ENCODE measurements at regions not wholly inside any gene's neighbourhood (a gene's known extent, or its start where the extent isn't known, plus 50 kb on each side); places are given as distances from the start of the nearest gene placed in this dataset.

DNA sequence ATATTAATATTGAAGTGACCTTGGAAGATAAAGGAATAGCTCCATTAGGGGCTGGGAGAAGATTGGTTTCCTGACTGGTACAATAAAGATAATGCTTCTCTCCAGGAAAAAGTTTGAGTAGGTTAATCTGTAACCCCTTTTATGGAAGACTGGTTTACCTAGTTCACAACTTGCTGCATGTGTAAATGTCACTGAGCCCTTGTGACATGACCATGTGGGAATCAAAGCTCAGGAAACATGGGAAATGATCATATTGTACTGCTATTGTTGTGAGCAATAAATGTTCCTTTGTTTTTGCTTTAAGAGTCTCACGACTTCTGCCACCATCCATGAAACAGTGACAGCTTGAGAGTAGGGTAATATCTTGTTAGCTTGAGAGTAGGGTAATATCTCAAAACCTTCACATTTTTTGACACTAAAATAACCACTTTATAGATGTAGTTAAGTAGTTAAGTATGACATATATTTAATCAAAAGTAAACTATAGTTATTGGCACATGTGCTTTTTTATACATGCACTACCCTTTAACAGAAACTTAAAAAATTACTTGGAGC, 1338.6 kb downstream of the FSCB start:
- Histone ChIP-seq H3K27ac (replicated peaks in 1 of 4) (no peak overlapping the region), H3K9me3 (no peaks in the 10 kb centered on the region), H3K4me3 (no peak overlapping the region), H3K36me3 (no peaks in the 10 kb centered on the region), H3K4me1 (no peaks in the 10 kb centered on the region), H3K27me3 (no peaks in the 10 kb centered on the region)
- TF ChIP-seq EP300 (IDR thresholded peaks at IDR 0.05) (no peak), POLR2A (IDR thresholded peaks at IDR 0.05; ENCODE audit: low read depth) (no peak), POLR2AphosphoS5 (IDR thresholded peaks at IDR 0.05) (no peak)
- TF ChIP-seq, protein P1, sequence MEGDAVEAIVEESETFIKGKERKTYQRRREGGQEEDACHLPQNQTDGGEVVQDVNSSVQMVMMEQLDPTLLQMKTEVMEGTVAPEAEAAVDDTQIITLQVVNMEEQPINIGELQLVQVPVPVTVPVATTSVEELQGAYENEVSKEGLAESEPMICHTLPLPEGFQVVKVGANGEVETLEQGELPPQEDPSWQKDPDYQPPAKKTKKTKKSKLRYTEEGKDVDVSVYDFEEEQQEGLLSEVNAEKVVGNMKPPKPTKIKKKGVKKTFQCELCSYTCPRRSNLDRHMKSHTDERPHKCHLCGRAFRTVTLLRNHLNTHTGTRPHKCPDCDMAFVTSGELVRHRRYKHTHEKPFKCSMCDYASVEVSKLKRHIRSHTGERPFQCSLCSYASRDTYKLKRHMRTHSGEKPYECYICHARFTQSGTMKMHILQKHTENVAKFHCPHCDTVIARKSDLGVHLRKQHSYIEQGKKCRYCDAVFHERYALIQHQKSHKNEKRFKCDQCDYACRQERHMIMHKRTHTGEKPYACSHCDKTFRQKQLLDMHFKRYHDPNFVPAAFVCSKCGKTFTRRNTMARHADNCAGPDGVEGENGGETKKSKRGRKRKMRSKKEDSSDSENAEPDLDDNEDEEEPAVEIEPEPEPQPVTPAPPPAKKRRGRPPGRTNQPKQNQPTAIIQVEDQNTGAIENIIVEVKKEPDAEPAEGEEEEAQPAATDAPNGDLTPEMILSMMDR (IDR thresholded peaks at IDR 0.05) = no peak
- intact Hi-C loops (cut with DNase I) = no loop called here
- no peak for DNase-seq (ENCODE audit: extremely low spot score)
- WGBS = 52% methylated on average over 1 of the region's 1 CpG

DNA sequence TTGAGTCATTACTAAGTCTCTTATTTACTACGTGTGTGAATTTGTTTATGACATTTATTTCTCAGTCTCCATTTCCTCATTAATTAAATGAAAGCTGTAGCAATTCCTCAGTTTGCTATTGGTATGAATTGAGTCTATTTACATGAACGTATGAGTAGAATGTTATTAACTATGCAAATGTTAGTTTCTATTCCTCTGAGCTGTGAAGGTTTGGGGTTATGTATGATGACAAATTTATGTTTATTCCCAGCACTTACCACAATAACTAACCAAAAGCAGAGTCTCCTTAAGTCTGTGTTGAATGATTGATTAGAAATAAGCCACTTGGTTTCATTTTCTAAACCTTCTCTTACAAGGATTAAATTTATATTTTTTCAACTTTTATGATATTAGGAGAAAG, 1340.9 kb downstream of the FSCB start:
- no peaks in the 10 kb centered on the region for H3K9me3 ChIP-seq
- WGBS = 83% methylated on average over 2 of the region's 2 CpGs

DNA sequence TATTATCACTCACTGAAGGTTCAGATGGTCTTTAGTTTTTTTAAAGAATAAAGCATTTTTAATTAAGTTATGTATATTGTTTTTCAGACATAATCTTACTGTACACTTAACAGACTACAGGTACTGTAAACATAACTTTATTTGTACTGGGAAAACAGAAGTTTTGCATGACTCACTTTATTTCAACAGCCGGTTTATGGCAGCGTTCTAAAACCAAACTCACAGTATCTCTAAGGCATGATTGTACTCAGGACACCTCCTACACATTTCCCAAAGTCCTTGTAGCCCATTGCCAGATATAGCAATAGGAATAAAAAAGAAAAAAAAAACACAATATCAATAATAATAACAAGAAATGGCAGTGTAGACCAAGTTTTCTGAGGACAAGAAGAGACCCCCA, 1341.4 kb downstream of the FSCB start:
- Histone ChIP-seq H3K9me3 (no peaks in the 10 kb centered on the region), H3K27ac (replicated peaks in 1 of 4) (no peak overlapping the region), H3K4me1 (no peaks in the 10 kb centered on the region), H3K27me3 (no peaks in the 10 kb centered on the region), H3K36me3 (no peaks in the 10 kb centered on the region), H3K4me3 (no peak overlapping the region)
- intact Hi-C loops (cut with DNase I) = no loop called here
- 89% methylated on average over 2 of the region's 2 CpGs for WGBS
- TF ChIP-seq POLR2AphosphoS5 (IDR thresholded peaks at IDR 0.05) (no peak), EP300 (IDR thresholded peaks at IDR 0.05) (no peak), POLR2A (IDR thresholded peaks at IDR 0.05; ENCODE audit: low read depth) (no peak)
- TF ChIP-seq, protein P1 (IDR thresholded peaks at IDR 0.05) = no peak
- no peak for DNase-seq (ENCODE audit: extremely low spot score)

More for the DNA sequence above, 1340.9 kb downstream of the FSCB start:
- TF ChIP-seq POLR2AphosphoS5 (IDR thresholded peaks at IDR 0.05) (no peak), POLR2A (IDR thresholded peaks at IDR 0.05; ENCODE audit: low read depth) (no peak), EP300 (IDR thresholded peaks at IDR 0.05) (no peak)
- TF ChIP-seq, protein P1 (IDR thresholded peaks at IDR 0.05) = no peak
- no peaks in the 10 kb centered on the region for H3K4me1 ChIP-seq
- no peak for DNase-seq (ENCODE audit: extremely low spot score)
- H3K27me3 ChIP-seq = no peaks in the 10 kb centered on the region
- no peak overlapping the region for H3K27ac ChIP-seq (replicated peaks in 1 of 4)
- no peaks in the 10 kb centered on the region for H3K36me3 ChIP-seq
- no peak overlapping the region for H3K4me3 ChIP-seq
- intact Hi-C loops (cut with DNase I) = no loop called here

DNA sequence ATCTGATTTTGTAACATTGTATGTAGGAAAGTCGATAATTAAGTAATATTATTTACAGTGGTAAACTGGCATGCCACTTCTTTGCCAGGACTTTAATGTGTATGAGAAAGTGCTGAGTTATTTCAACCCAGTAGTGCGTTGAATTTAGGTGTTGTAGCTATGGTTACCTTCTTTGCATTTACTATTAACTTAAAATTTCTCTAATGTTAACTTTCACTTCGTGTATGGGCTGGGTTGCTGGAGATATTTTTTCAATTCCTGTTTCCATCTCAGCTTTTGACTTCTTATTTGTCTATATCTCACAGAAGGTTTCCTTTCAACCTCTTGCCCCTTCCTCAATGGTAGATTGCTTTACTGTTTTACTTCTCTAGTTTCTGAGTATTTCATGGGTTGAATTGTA, 1345.6 kb downstream of the FSCB start:
- TF ChIP-seq POLR2AphosphoS5 (IDR thresholded peaks at IDR 0.05) = no peak
- TF ChIP-seq, protein P1 (IDR thresholded peaks at IDR 0.05) = no peak
- TF ChIP-seq POLR2A (IDR thresholded peaks at IDR 0.05; ENCODE audit: low read depth) = no peak
- TF ChIP-seq EP300 (IDR thresholded peaks at IDR 0.05) = no peak
- Histone ChIP-seq H3K4me3 (no peak overlapping the region), H3K4me1 (no peaks in the 10 kb centered on the region), H3K9me3 (no peaks in the 10 kb centered on the region), H3K36me3 (no peaks in the 10 kb centered on the region), H3K27me3 (no peaks in the 10 kb centered on the region), H3K27ac (replicated peaks in 1 of 4) (no peak overlapping the region)
- no peak for DNase-seq (ENCODE audit: extremely low spot score)
- intact Hi-C loops (cut with DNase I) = no loop called here
- WGBS = 74% methylated on average over 3 of the region's 3 CpGs

DNA sequence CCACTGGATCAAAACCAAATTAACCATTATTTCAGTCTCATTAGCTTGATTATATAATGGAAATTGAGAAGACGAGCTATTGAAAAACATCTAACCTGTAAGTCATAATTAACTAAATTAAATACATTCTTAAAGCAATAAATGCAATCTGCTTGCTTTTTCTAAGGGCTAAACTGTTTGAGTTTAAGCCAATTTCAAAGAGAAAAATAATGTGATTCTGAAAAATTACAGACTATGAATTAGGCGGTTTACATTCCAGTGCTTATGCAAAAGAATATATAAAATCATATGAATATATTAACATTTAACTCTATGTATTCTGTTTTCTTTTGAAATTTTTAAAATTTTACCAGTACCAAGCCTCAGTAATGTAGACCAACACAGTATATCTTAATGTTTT, 1349.4 kb downstream of the FSCB start:
- TF ChIP-seq, protein P1 (IDR thresholded peaks at IDR 0.05) = no peak
- no peak for TF ChIP-seq EP300 (IDR thresholded peaks at IDR 0.05)
- TF ChIP-seq POLR2AphosphoS5 (IDR thresholded peaks at IDR 0.05) = no peak
- no peak for TF ChIP-seq POLR2A (IDR thresholded peaks at IDR 0.05; ENCODE audit: low read depth)
- no peaks in the 10 kb centered on the region for H3K27me3 ChIP-seq
- H3K9me3 ChIP-seq = no peaks in the 10 kb centered on the region
- H3K27ac ChIP-seq (replicated peaks in 1 of 4) = no peak overlapping the region
- intact Hi-C loops (cut with DNase I) = no loop called here
- no peaks in the 10 kb centered on the region for H3K36me3 ChIP-seq
- no peak overlapping the region for H3K4me3 ChIP-seq
- H3K4me1 ChIP-seq = no peaks in the 10 kb centered on the region
- WGBS = 66% methylated on average over 2 of the region's 2 CpGs
- DNase-seq (ENCODE audit: extremely low spot score) = no peak
